Activated CD4-positive, alpha-beta T cell treated with anti-CD3 and anti-CD28 coated beads, Interleukin-2, amount 50 U/mL, for 1 hour (primary cell): ENCODE measurements at regions not wholly inside any gene's neighbourhood (a gene's known extent, or its start where the extent isn't known, plus 50 kb on each side); places are given as distances from the start of the nearest gene placed in this dataset.
"Not testable (repeated sequence)": the region's sequence is repeated elsewhere in the genome, so short reads cannot be mapped to it uniquely, and the experiment has no call there.

Source experiments
- DNase-seq: peaks from one replicate; pipeline ENCODE4 v3.0.0-alpha.2; 2020

GRCh38 chr6:157727629-157728182 is 95.3 kb upstream of the SNX9 start:
- no peak for DNase-seq

GRCh38 chr6:157728183-157728881 is 94.7 kb upstream of the SNX9 start:
- no peak for DNase-seq

- no peak for DNase-seq
These were observed 91.8 kb upstream of the SNX9 start for GRCh38 chr6:157731221-157731620.

- DNase-seq = no peak
These were observed 91.0 kb upstream of the SNX9 start for GRCh38 chr6:157732007-157732406.

GRCh38 chr6:157732416-157733161 is 90.5 kb upstream of the SNX9 start:
- DNase-seq = no peak

- not testable (repeated sequence) for DNase-seq
These were observed 86.5 kb upstream of the SNX9 start for GRCh38 chr6:157736555-157736954.

- no peak for DNase-seq
These were observed 81.6 kb upstream of the SNX9 start for GRCh38 chr6:157741321-157741947.

GRCh38 chr6:157741948-157742556 is 81.0 kb upstream of the SNX9 start:
- DNase-seq = no peak

- no peak for DNase-seq
These were observed 78.9 kb upstream of the SNX9 start for GRCh38 chr6:157744102-157744601.

- DNase-seq = no peak
These were observed 76.1 kb upstream of the SNX9 start for GRCh38 chr6:157746897-157747296.

GRCh38 chr6:157747370-157747769 is 75.7 kb upstream of the SNX9 start:
- no peak for DNase-seq

GRCh38 chr6:157748839-157749571 is 74.0 kb upstream of the SNX9 start:
- no peak for DNase-seq

- DNase-seq = not testable (repeated sequence)
These were observed 72.1 kb upstream of the SNX9 start for GRCh38 chr6:157750973-157751372.

GRCh38 chr6:157751547-157752200 is 71.4 kb upstream of the SNX9 start:
- DNase-seq = no peak

- DNase-seq = not testable (repeated sequence)
These were observed 70.2 kb upstream of the SNX9 start for GRCh38 chr6:157752879-157753278.

GRCh38 chr6:157753291-157753690 is 69.8 kb upstream of the SNX9 start:
- DNase-seq = no peak

GRCh38 chr6:157753801-157754200 is 69.2 kb upstream of the SNX9 start:
- DNase-seq = not testable (repeated sequence)

GRCh38 chr6:157754351-157754750 is 68.7 kb upstream of the SNX9 start:
- no peak for DNase-seq

- no peak for DNase-seq
These were observed 67.9 kb upstream of the SNX9 start for GRCh38 chr6:157755032-157755745.

GRCh38 chr6:157755746-157756411 is 67.2 kb upstream of the SNX9 start:
- DNase-seq = peak; percentile 39
